ENCODE measurements at regions not wholly inside any gene's neighbourhood (a gene's known extent, or its start where the extent isn't known, plus 50 kb on each side); places are given as distances from the start of the nearest gene placed in this dataset.
"Not testable (repeated sequence)": the region's sequence is repeated elsewhere in the genome, so short reads cannot be mapped to it uniquely, and the experiment has no call there.

GRCh38 chr15:84094720-84095119, 140.9 kb upstream of the GOLGA6L4 start:
- H3K4me1 ChIP-seq (ENCODE audit: control insufficient read depth, insufficient read depth, low read length); H3K27ac ChIP-seq (ENCODE audit: low read length); H3K9ac ChIP-seq (ENCODE audit: low read length in 2 of 2); H3K36me3 ChIP-seq (ENCODE audit: control insufficient read depth in 2 of 2, insufficient read depth in 2 of 2, low read length in 2 of 2); H3K4me3 ChIP-seq (ENCODE audit: low read length in 2 of 2); H3K9me3 ChIP-seq (ENCODE audit: control insufficient read depth in 2 of 2, low read length in 2 of 2); H3K27me3 ChIP-seq (ENCODE audit: control insufficient read depth in 1 of 2, insufficient read depth in 2 of 2, low read length in 2 of 2): not testable (repeated sequence)

- H3K27me3 ChIP-seq (ENCODE audit: control insufficient read depth in 1 of 2, insufficient read depth in 2 of 2, low read length in 2 of 2); H3K4me1 ChIP-seq (ENCODE audit: control insufficient read depth, insufficient read depth, low read length); H3K36me3 ChIP-seq (ENCODE audit: control insufficient read depth in 2 of 2, insufficient read depth in 2 of 2, low read length in 2 of 2); H3K27ac ChIP-seq (ENCODE audit: low read length); H3K9ac ChIP-seq (ENCODE audit: low read length in 2 of 2); H3K9me3 ChIP-seq (ENCODE audit: control insufficient read depth in 2 of 2, low read length in 2 of 2); H3K4me3 ChIP-seq (ENCODE audit: low read length in 2 of 2): not testable (repeated sequence)
Observed at GRCh38 chr15:84097053-84097452, 138.5 kb upstream of the GOLGA6L4 start.

DNA sequence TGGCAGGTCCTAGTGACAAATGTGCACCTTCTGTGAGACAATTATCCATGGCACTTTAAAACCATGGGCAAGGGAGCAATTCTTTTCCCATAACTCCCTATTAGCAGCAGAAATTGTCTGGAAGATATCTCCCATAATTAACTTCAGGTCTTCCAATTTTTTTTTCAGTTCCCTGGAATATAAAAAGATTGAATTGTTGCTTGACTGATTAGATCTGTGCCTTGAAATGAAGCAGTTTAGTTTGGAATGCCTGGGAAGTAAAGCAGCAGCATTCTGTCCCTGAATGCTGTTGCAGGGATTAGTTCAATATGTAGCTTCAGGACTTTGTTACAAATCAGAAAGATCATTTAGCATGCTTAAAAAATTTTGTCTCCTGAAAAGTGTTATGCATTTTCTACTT, 137.0 kb upstream of the GOLGA6L4 start:
- H3K36me3 ChIP-seq (ENCODE audit: control insufficient read depth in 2 of 2, insufficient read depth in 2 of 2, low read length in 2 of 2): no peaks in the 10 kb centered on the region
- no peak overlapping the region for H3K4me3 ChIP-seq (ENCODE audit: low read length in 2 of 2)
- no peaks in the 10 kb centered on the region for H3K27me3 ChIP-seq (ENCODE audit: control insufficient read depth in 1 of 2, insufficient read depth in 2 of 2, low read length in 2 of 2)
- H3K9ac ChIP-seq (ENCODE audit: low read length in 2 of 2): no peak overlapping the region
- H3K9me3 ChIP-seq (ENCODE audit: control insufficient read depth in 2 of 2, low read length in 2 of 2): no peaks in the 10 kb centered on the region
- no peak overlapping the region for H3K27ac ChIP-seq (ENCODE audit: low read length)
- H3K4me1 ChIP-seq (ENCODE audit: control insufficient read depth, insufficient read depth, low read length): no peaks in the 10 kb centered on the region

- H3K27ac ChIP-seq (ENCODE audit: low read length): no peak overlapping the region
- H3K4me1 ChIP-seq (ENCODE audit: control insufficient read depth, insufficient read depth, low read length): no peaks in the 10 kb centered on the region
- H3K4me3 ChIP-seq (ENCODE audit: low read length in 2 of 2): no peak overlapping the region
- no peaks in the 10 kb centered on the region for H3K36me3 ChIP-seq (ENCODE audit: control insufficient read depth in 2 of 2, insufficient read depth in 2 of 2, low read length in 2 of 2)
- no peak overlapping the region for H3K9ac ChIP-seq (ENCODE audit: low read length in 2 of 2)
- H3K27me3 ChIP-seq (ENCODE audit: control insufficient read depth in 1 of 2, insufficient read depth in 2 of 2, low read length in 2 of 2): no peaks in the 10 kb centered on the region
- H3K9me3 ChIP-seq (ENCODE audit: control insufficient read depth in 2 of 2, low read length in 2 of 2): no peaks in the 10 kb centered on the region
Observed at GRCh38 chr15:84099181-84099580, 136.4 kb upstream of the GOLGA6L4 start.

- H3K4me3 ChIP-seq (ENCODE audit: low read length in 2 of 2): no peak overlapping the region
- H3K27ac ChIP-seq (ENCODE audit: low read length): no peak overlapping the region
- H3K4me1 ChIP-seq (ENCODE audit: control insufficient read depth, insufficient read depth, low read length): no peaks in the 10 kb centered on the region
- H3K27me3 ChIP-seq (ENCODE audit: control insufficient read depth in 1 of 2, insufficient read depth in 2 of 2, low read length in 2 of 2): no peaks in the 10 kb centered on the region
- no peaks in the 10 kb centered on the region for H3K36me3 ChIP-seq (ENCODE audit: control insufficient read depth in 2 of 2, insufficient read depth in 2 of 2, low read length in 2 of 2)
- no peak overlapping the region for H3K9ac ChIP-seq (ENCODE audit: low read length in 2 of 2)
- no peaks in the 10 kb centered on the region for H3K9me3 ChIP-seq (ENCODE audit: control insufficient read depth in 2 of 2, low read length in 2 of 2)
Observed at GRCh38 chr15:84103345-84103744, 132.2 kb upstream of the GOLGA6L4 start.

GRCh38 chr15:84104853-84105252, 130.7 kb upstream of the GOLGA6L4 start:
- Histone ChIP-seq H3K9me3 (ENCODE audit: control insufficient read depth in 2 of 2, low read length in 2 of 2) (no peaks in the 10 kb centered on the region), H3K36me3 (ENCODE audit: control insufficient read depth in 2 of 2, insufficient read depth in 2 of 2, low read length in 2 of 2) (no peaks in the 10 kb centered on the region), H3K4me3 (ENCODE audit: low read length in 2 of 2) (no peak overlapping the region), H3K27ac (ENCODE audit: low read length) (no peak overlapping the region), H3K4me1 (ENCODE audit: control insufficient read depth, insufficient read depth, low read length) (no peaks in the 10 kb centered on the region), H3K9ac (ENCODE audit: low read length in 2 of 2) (no peak overlapping the region), H3K27me3 (ENCODE audit: control insufficient read depth in 1 of 2, insufficient read depth in 2 of 2, low read length in 2 of 2) (no peaks in the 10 kb centered on the region)

- H3K36me3 ChIP-seq (ENCODE audit: control insufficient read depth in 2 of 2, insufficient read depth in 2 of 2, low read length in 2 of 2): no peaks in the 10 kb centered on the region
- H3K4me1 ChIP-seq (ENCODE audit: control insufficient read depth, insufficient read depth, low read length): no peaks in the 10 kb centered on the region
- H3K27ac ChIP-seq (ENCODE audit: low read length): no peak overlapping the region
- H3K27me3 ChIP-seq (ENCODE audit: control insufficient read depth in 1 of 2, insufficient read depth in 2 of 2, low read length in 2 of 2): no peaks in the 10 kb centered on the region
- H3K4me3 ChIP-seq (ENCODE audit: low read length in 2 of 2): no peak overlapping the region
- no peaks in the 10 kb centered on the region for H3K9me3 ChIP-seq (ENCODE audit: control insufficient read depth in 2 of 2, low read length in 2 of 2)
- no peak overlapping the region for H3K9ac ChIP-seq (ENCODE audit: low read length in 2 of 2)
Observed at GRCh38 chr15:84108728-84109127, 126.8 kb upstream of the GOLGA6L4 start.

- H3K36me3 ChIP-seq (ENCODE audit: control insufficient read depth in 2 of 2, insufficient read depth in 2 of 2, low read length in 2 of 2): no peaks in the 10 kb centered on the region
- no peaks in the 10 kb centered on the region for H3K4me1 ChIP-seq (ENCODE audit: control insufficient read depth, insufficient read depth, low read length)
- no peak overlapping the region for H3K27ac ChIP-seq (ENCODE audit: low read length)
- H3K9ac ChIP-seq (ENCODE audit: low read length in 2 of 2): no peak overlapping the region
- H3K9me3 ChIP-seq (ENCODE audit: control insufficient read depth in 2 of 2, low read length in 2 of 2): no peaks in the 10 kb centered on the region
- H3K4me3 ChIP-seq (ENCODE audit: low read length in 2 of 2): no peak overlapping the region
- H3K27me3 ChIP-seq (ENCODE audit: control insufficient read depth in 1 of 2, insufficient read depth in 2 of 2, low read length in 2 of 2): no peaks in the 10 kb centered on the region
Observed at GRCh38 chr15:84111575-84111974, 124.0 kb upstream of the GOLGA6L4 start.

GRCh38 chr15:84112025-84112424, 123.5 kb upstream of the GOLGA6L4 start:
- Histone ChIP-seq H3K9me3 (ENCODE audit: control insufficient read depth in 2 of 2, low read length in 2 of 2) (no peaks in the 10 kb centered on the region), H3K36me3 (ENCODE audit: control insufficient read depth in 2 of 2, insufficient read depth in 2 of 2, low read length in 2 of 2) (no peaks in the 10 kb centered on the region), H3K4me3 (ENCODE audit: low read length in 2 of 2) (no peak overlapping the region), H3K27ac (ENCODE audit: low read length) (no peak overlapping the region), H3K27me3 (ENCODE audit: control insufficient read depth in 1 of 2, insufficient read depth in 2 of 2, low read length in 2 of 2) (no peaks in the 10 kb centered on the region), H3K9ac (ENCODE audit: low read length in 2 of 2) (no peak overlapping the region), H3K4me1 (ENCODE audit: control insufficient read depth, insufficient read depth, low read length) (no peaks in the 10 kb centered on the region)

DNA sequence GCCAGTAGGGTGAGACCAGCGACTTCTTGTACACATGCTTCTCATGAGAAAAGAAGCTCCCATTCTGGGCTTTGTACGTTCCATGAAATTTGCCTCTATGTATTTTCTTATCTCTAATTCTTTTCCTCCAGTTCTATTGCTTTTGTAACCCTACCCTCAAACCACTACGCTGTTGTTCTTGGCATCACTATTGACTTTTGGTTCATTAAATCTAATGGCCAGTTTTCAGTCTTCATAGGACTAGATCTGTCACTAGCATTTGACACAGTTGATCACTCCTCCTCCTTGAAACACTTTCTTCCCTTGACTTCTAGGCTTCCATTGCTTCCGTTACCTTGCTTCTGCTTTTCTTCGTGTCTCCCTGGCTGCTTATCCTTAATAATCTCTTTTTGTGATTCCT, 121.7 kb upstream of the GOLGA6L4 start:
- H3K9me3 ChIP-seq (ENCODE audit: control insufficient read depth in 2 of 2, low read length in 2 of 2): no peaks in the 10 kb centered on the region
- H3K4me3 ChIP-seq (ENCODE audit: low read length in 2 of 2): no peak overlapping the region
- H3K4me1 ChIP-seq (ENCODE audit: control insufficient read depth, insufficient read depth, low read length): no peaks in the 10 kb centered on the region
- H3K36me3 ChIP-seq (ENCODE audit: control insufficient read depth in 2 of 2, insufficient read depth in 2 of 2, low read length in 2 of 2): no peaks in the 10 kb centered on the region
- H3K27ac ChIP-seq (ENCODE audit: low read length): no peak overlapping the region
- H3K27me3 ChIP-seq (ENCODE audit: control insufficient read depth in 1 of 2, insufficient read depth in 2 of 2, low read length in 2 of 2): no peaks in the 10 kb centered on the region
- H3K9ac ChIP-seq (ENCODE audit: low read length in 2 of 2): no peak overlapping the region

DNA sequence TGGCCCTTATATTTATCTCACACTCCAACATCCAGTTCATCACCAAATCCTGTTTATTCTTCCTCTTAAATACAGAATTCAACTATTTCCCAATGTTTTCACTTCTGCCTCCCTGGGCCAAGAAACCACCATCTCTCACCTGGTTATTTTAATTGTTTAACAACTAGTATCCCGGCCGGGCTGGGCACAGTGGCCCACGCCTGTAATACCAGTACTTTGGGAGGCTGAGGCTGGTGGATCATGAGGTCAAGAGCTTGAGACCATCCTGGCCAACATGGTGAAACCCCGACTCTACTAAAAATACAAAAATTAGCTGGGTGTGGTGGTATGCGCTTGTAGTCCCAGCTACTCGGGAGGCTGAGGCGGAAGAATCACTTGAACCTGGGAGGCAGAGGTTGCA, 120.9 kb upstream of the GOLGA6L4 start:
- H3K36me3 ChIP-seq (ENCODE audit: control insufficient read depth in 2 of 2, insufficient read depth in 2 of 2, low read length in 2 of 2); H3K27me3 ChIP-seq (ENCODE audit: control insufficient read depth in 1 of 2, insufficient read depth in 2 of 2, low read length in 2 of 2); H3K27ac ChIP-seq (ENCODE audit: low read length); H3K9me3 ChIP-seq (ENCODE audit: control insufficient read depth in 2 of 2, low read length in 2 of 2); H3K4me1 ChIP-seq (ENCODE audit: control insufficient read depth, insufficient read depth, low read length); H3K4me3 ChIP-seq (ENCODE audit: low read length in 2 of 2); H3K9ac ChIP-seq (ENCODE audit: low read length in 2 of 2): not testable (repeated sequence)

DNA sequence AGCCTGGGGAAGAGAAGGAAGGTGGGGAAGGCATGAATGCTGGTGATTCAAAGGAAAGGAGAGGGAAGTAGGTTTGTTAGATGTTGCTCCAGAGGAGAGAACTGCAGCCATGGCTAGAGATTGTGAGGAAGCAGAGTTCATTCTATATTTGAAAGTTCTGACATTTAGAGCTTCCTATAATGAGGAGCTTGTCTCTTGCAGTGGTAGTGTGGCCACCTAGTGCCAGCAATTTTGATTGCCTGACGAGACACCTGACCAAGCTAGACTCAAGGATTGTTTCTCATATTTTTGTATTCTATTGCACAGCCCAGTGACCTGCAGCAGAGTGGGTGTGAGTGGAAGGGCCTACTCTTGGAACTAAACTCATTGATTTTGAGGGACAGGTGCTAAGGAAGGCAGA, 116.2 kb upstream of the GOLGA6L4 start:
- H3K9ac ChIP-seq (ENCODE audit: low read length in 2 of 2); H3K9me3 ChIP-seq (ENCODE audit: control insufficient read depth in 2 of 2, low read length in 2 of 2); H3K4me1 ChIP-seq (ENCODE audit: control insufficient read depth, insufficient read depth, low read length); H3K36me3 ChIP-seq (ENCODE audit: control insufficient read depth in 2 of 2, insufficient read depth in 2 of 2, low read length in 2 of 2); H3K27ac ChIP-seq (ENCODE audit: low read length); H3K4me3 ChIP-seq (ENCODE audit: low read length in 2 of 2); H3K27me3 ChIP-seq (ENCODE audit: control insufficient read depth in 1 of 2, insufficient read depth in 2 of 2, low read length in 2 of 2): not testable (repeated sequence)
